ENCODE measurements at regions not wholly inside any gene's neighbourhood (a gene's known extent, or its start where the extent isn't known, plus 50 kb on each side); places are given as distances from the start of the nearest gene placed in this dataset.

DNA sequence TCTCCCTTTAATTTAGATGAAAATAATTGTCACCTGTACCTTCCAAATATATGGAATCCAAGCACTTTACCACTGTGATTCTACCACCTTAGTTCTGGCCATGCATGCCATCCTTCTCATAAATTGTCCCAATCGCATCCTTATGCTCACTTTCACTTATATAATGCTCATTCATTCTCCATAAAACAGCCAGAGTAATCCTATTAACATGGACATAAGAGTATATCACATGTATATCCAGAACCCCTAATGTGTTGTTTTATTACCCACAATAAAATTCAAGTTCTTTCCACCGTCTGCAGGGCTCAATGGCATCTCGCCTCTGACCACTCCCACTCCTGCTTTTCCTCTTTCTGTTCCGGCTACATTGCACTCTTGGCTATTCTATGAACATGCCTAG lies 597.5 kb upstream of the MIR17HG start:
- TF ChIP-seq CTCF (IDR thresholded peaks at IDR 0.05; ENCODE audit: low read depth, low read length, poor library complexity, severe bottlenecking) (no peak), EZH2phosphoT487 (IDR thresholded peaks at IDR 0.05; ENCODE audit: borderline replicate concordance, low read length) (no peak)
